Trophoblast cell (in vitro differentiated cells and primary cell): ENCODE measurements at regions not wholly inside any gene's neighbourhood (a gene's known extent, or its start where the extent isn't known, plus 50 kb on each side); places are given as distances from the start of the nearest gene placed in this dataset.

Experiments used
- DNase-seq, 2 donors: peaks; one replicate each; pipeline ENCODE4 v3.0.0-alpha.2; 2016
- H2AFZ ChIP-seq: 2 replicates; pipeline ENCODE4 v1.6.1; 2013; ENCODE audit warnings: low read length, moderate library complexity, mild to moderate bottlenecking; ENCODE audit not compliant: insufficient read depth, poor library complexity
- H2AK5ac ChIP-seq: 2 replicates; pipeline ENCODE4 v1.6.1; 2013; ENCODE audit warnings: mild to moderate bottlenecking, low read length
- H2BK120ac ChIP-seq: 2 replicates; pipeline ENCODE4 v1.6.1; 2013; ENCODE audit warnings: low read length, mild to moderate bottlenecking, moderate library complexity; ENCODE audit not compliant: insufficient read depth, poor library complexity
- H2BK12ac ChIP-seq: 2 replicates; pipeline ENCODE4 v1.6.1; 2013; ENCODE audit warnings: mild to moderate bottlenecking, low read length, moderate library complexity
- H2BK5ac ChIP-seq: 2 replicates; pipeline ENCODE4 v1.6.1; 2013; ENCODE audit warnings: low read length, low read depth, moderate library complexity, mild to moderate bottlenecking; ENCODE audit not compliant: poor library complexity
- H3K14ac ChIP-seq: 2 replicates; pipeline ENCODE4 v1.6.1; 2013; ENCODE audit warnings: mild to moderate bottlenecking, low read length
- H3K18ac ChIP-seq: 2 replicates; pipeline ENCODE4 v1.6.1; 2013; ENCODE audit warnings: mild to moderate bottlenecking, low read length
- H3K23ac ChIP-seq: 2 replicates; pipeline ENCODE4 v1.6.1; 2013; ENCODE audit warnings: low read length
- H3K27ac ChIP-seq: 2 replicates; pipeline ENCODE4 v1.5.1; 2013; ENCODE audit warnings: low read depth, mild to moderate bottlenecking, inconsistent platforms, low read length, moderate library complexity
- H3K27me3 ChIP-seq: 2 replicates; pipeline ENCODE4 v1.6.1; 2013; ENCODE audit warnings: inconsistent platforms, mild to moderate bottlenecking, low read length, moderate library complexity; ENCODE audit not compliant: insufficient read depth
- H3K36me3 ChIP-seq, 2 experiments: 1 replicate in 1 of 2; 2 replicates in 1 of 2; pipeline ENCODE4 v1.6.1; 2013; ENCODE audit warnings: low read length in 2 of 2, mild to moderate bottlenecking in 2 of 2, moderate library complexity in 1 of 2; ENCODE audit not compliant: insufficient read depth in 2 of 2, control insufficient read depth in 1 of 2
- H3K4ac ChIP-seq: 2 replicates; pipeline ENCODE4 v1.6.1; 2013; ENCODE audit warnings: low read depth, mild to moderate bottlenecking, low read length, moderate library complexity
- H3K4me1 ChIP-seq, 2 experiments: 1 replicate in 1 of 2; 2 replicates in 1 of 2; pipeline ENCODE4 v1.6.1; 2013; ENCODE audit warnings: low read length in 2 of 2, mild to moderate bottlenecking in 2 of 2, moderate library complexity in 1 of 2; ENCODE audit not compliant: insufficient read depth in 2 of 2, control insufficient read depth in 1 of 2
- H3K4me2 ChIP-seq: 2 replicates; pipeline ENCODE4 v1.6.1; 2013; ENCODE audit warnings: inconsistent platforms, mild to moderate bottlenecking, low read length, moderate library complexity
- H3K4me3 ChIP-seq: 2 replicates; pipeline ENCODE4 v1.5.1; 2013; ENCODE audit warnings: mild to moderate bottlenecking, low read depth, low read length, inconsistent platforms
- H3K79me1 ChIP-seq: one replicate; pipeline ENCODE4 v1.6.1; 2013; ENCODE audit warnings: low read length
- H3K79me2 ChIP-seq: 2 replicates; pipeline ENCODE4 v1.6.1; 2013; ENCODE audit warnings: low read length, mild to moderate bottlenecking; ENCODE audit not compliant: control insufficient read depth, insufficient read depth, poor library complexity
- H3K9ac ChIP-seq: 2 replicates; pipeline ENCODE4 v1.6.1; 2013; ENCODE audit warnings: mild to moderate bottlenecking, low read length
- H3K9me3 ChIP-seq: 2 replicates; pipeline ENCODE4 v1.6.1; 2013; ENCODE audit warnings: low read depth, mild to moderate bottlenecking, control low read depth, inconsistent platforms, low read length; ENCODE audit not compliant: insufficient read depth
- H4K12ac ChIP-seq: 2 replicates; pipeline ENCODE4 v1.6.1; 2013; ENCODE audit warnings: low read depth, mild to moderate bottlenecking, low read length, moderate library complexity
- H4K8ac ChIP-seq: 2 replicates; pipeline ENCODE4 v1.6.1; 2013; ENCODE audit warnings: low read depth, mild to moderate bottlenecking, low read length, moderate library complexity
- H4K91ac ChIP-seq: one replicate; pipeline ENCODE4 v1.6.1; 2013; ENCODE audit warnings: low read depth, mild to moderate bottlenecking, low read length, moderate library complexity
- WGBS: extraction: QIAGEN DNeasy Blood & Tissue Kit; methylation state at CpG from one replicate; pipeline ENCODE4 v1.1.7; 2013; ENCODE audit warnings: missing lambda C conversion rate; ENCODE audit not compliant: insufficient read length, insufficient coverage; ENCODE audit errors: extremely low coverage; 5-methylcytosine and 5-hydroxymethylcytosine counted together

DNA sequence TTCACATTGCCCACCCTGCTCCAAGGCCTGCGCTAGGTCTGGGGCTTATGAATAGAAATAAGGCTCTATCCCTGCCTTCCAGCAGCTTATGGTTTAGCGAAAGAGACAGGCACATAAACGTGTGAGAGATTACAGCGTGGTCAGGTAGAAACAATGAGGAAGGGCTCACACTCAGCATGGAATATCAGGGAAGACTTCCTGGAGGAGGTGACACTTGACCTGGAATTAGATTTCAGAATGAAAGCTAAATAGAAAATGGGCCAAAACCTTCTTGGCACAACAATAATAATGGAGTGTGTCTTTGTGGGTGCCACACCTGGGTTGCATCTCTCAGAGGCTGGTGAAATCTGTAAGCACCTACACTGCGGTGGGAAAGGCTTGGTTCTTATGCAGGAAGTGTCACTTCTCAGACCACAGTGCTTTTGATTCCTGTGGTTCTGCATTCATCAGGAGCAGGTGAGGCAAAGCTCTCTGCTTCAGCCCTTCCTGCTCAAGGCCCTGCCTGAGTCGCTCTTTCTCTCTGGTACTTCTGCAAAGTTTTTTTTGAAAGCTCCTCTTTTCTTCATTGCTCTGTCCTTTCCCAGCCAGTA is 430.3 kb downstream of the ZNF536 start:
- Histone ChIP-seq H3K79me2 (no peaks in the 10 kb centered on the region), H3K79me1 (no peaks in the 10 kb centered on the region), H3K4me3 (no peak overlapping the region), H3K4ac (no peak overlapping the region), H3K4me1 (no peaks in the 10 kb centered on the region), H4K91ac (no peak overlapping the region), H3K27ac (no peak overlapping the region), H4K12ac (no peak overlapping the region), H3K9ac (no peak overlapping the region), H2AFZ (no peak overlapping the region), H3K18ac (no peak overlapping the region), H3K36me3 (no peaks in the 10 kb centered on the region), H3K27me3 (no peaks in the 10 kb centered on the region), H2BK5ac (no peak overlapping the region), H2BK12ac (no peak overlapping the region), H4K8ac (no peak overlapping the region), H3K14ac (no peak overlapping the region), H2BK120ac (no peak overlapping the region), H3K23ac (no peak overlapping the region), H3K9me3 (peaks cover 4% of the 10 kb centered on the region), H2AK5ac (no peak overlapping the region), H3K4me2 (no peak overlapping the region)
- DNase-seq: no peak
- no CpG with 5 or more reads among the region's 6 CpGs for WGBS

DNA sequence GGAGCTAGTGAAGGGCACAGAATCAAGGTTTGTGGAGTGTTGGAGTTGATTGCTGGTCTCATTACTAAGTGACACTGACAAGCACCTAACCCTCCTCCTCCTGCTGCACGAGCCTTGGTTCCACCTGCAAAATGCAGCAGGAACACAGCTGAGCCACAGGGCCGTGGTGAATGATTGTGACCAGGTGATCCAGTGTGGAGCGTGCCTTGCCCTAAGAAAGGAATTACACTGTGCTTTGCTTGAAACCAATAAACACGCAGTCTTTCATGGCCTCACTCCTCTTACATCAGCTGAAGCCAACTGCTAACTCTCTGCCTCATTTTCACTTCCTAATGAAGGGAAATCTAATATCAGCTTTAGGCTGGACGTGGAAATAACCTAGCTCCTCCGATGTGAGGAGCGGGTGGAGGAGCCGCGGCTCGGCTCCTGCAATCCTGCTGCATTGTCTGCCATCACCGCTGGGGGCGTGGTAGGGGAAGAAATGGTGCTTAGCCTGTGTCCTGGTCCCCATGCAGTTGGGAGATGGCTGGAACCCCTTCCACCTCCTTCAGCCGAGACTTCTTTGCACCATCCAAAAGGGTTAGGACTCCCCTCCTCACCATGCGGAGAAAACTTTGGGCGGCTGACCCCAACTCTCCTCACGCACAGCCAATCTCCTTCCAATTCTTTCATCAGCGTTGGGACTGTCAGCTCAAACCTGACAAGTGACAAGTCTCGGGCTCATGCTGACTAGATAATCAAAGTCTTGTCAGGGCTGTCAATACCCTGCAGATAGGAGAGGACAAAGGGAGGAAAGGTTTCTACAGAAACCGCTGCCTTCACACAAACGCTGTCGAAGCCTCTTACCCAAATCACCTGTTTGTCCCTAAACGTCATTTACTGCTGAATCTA is 427.9 kb downstream of the ZNF536 start:
- WGBS: no CpG with 5 or more reads among the region's 22 CpGs
- no peak overlapping the region for H3K18ac ChIP-seq

DNA sequence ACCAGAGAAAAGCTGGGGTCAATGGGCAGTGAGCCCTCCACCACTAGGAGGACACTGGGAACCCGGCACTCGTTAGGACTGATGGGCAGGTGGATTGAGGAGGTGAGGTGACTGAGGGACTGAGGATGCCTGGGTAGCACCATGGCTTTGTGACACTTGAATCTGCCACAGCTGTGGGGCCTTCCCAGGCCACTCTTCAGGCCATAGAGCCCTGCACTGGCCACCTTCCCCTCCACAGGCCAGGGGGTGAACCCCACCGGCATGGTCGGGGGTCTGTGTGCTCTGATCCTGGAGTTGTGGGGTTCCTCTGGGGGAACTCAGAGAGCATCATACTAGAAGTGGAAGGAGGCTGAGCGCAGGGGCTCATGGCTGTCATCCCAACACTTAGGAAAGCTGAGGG is 423.5 kb downstream of the ZNF536 start:
- no peak overlapping the region for H4K12ac ChIP-seq
- H2BK12ac ChIP-seq: no peak overlapping the region
- H3K4ac ChIP-seq: no peak overlapping the region
- H3K4me2 ChIP-seq: no peak overlapping the region
- no peaks in the 10 kb centered on the region for H3K79me2 ChIP-seq
- no peaks in the 10 kb centered on the region for H3K36me3 ChIP-seq
- no peaks in the 10 kb centered on the region for H3K4me1 ChIP-seq
- WGBS: no CpG with 5 or more reads among the region's 5 CpGs
- no peak overlapping the region for H3K4me3 ChIP-seq
- H3K9me3 ChIP-seq: peaks cover 2% of the 10 kb centered on the region
- no peaks in the 10 kb centered on the region for H3K79me1 ChIP-seq
- no peaks in the 10 kb centered on the region for H3K27me3 ChIP-seq
- H3K23ac ChIP-seq: no peak overlapping the region
- no peak overlapping the region for H2BK5ac ChIP-seq
- DNase-seq: no peak
- no peak overlapping the region for H2BK120ac ChIP-seq
- no peak overlapping the region for H3K27ac ChIP-seq
- H4K8ac ChIP-seq: no peak overlapping the region
- no peak overlapping the region for H2AFZ ChIP-seq
- no peak overlapping the region for H2AK5ac ChIP-seq
- H3K9ac ChIP-seq: no peak overlapping the region
- no peak overlapping the region for H4K91ac ChIP-seq
- H3K18ac ChIP-seq: no peak overlapping the region
- no peak overlapping the region for H3K14ac ChIP-seq

More for the DNA sequence above, 427.9 kb downstream of the ZNF536 start:
- Histone ChIP-seq H2BK12ac (no peak overlapping the region), H3K9ac (no peak overlapping the region), H2BK5ac (no peak overlapping the region), H4K12ac (no peak overlapping the region), H3K14ac (no peak overlapping the region), H3K4me2 (no peak overlapping the region), H4K91ac (no peak overlapping the region), H2AFZ (no peak overlapping the region), H4K8ac (no peak overlapping the region), H3K9me3 (peaks cover 2% of the 10 kb centered on the region), H3K36me3 (no peaks in the 10 kb centered on the region), H3K79me2 (no peaks in the 10 kb centered on the region), H3K27me3 (no peaks in the 10 kb centered on the region), H2BK120ac (no peak overlapping the region), H3K27ac (no peak overlapping the region), H3K79me1 (no peaks in the 10 kb centered on the region), H3K4me3 (no peak overlapping the region), H2AK5ac (no peak overlapping the region), H3K4me1 (no peaks in the 10 kb centered on the region), H3K4ac (no peak overlapping the region), H3K23ac (no peak overlapping the region)
- peak in 1 of 2 donors; percentile 20 for DNase-seq

DNA sequence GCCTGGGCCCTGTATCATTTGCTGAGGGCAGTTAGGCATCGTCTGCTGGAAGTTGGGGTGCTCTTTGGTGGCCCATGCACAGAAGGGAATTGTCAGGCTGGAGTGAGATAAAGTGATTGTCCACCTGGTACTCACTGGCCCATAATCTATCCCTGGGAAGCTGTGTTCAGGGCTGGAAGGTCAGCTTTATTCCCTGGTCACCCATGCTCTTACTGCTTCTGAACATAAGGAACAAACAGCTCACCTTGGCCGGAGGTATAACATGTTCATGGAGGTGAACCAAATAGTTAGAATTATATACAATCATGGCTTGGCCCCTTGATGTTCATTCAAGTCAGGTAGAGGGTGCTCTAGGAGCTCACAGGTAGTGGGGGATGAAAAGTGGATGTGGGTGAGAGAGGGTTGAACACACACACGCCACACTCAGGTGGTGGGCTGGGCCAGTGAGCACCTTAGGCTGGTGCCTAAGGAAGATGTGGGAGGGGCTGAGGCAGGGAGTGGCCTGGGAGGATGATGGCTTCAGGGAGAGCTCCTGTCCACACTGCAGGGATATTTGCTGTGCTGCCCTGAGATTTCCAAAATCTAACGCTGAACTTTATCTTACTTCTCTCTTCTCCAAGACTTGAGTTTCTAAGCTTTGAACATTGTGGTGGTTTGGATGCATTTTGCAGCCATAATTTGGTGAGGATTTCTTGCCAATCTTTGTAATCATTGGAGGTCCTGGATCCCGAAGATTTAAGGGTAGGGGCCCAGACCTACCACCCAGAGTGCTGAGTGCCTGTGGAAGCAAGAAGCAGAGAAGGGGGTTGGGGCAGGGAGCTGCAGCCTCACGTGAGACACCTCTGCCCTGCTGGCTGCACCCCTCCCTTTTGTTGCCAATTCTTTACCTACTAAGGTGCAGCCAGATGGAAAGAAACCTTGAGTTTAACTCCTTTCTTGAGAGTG is 420.6 kb downstream of the ZNF536 start:
- Histone ChIP-seq H2BK5ac (no peak overlapping the region), H3K79me2 (no peaks in the 10 kb centered on the region), H2AFZ (no peak overlapping the region), H4K12ac (no peak overlapping the region), H4K8ac (no peak overlapping the region), H3K23ac (no peak overlapping the region), H3K4me2 (no peak overlapping the region), H4K91ac (no peak overlapping the region), H3K27ac (no peak overlapping the region), H2BK12ac (no peak overlapping the region), H3K9me3 (no peaks in the 10 kb centered on the region), H2AK5ac (no peak overlapping the region), H3K14ac (no peak overlapping the region), H3K36me3 (no peaks in the 10 kb centered on the region), H3K79me1 (no peaks in the 10 kb centered on the region), H3K4me1 (no peaks in the 10 kb centered on the region), H3K18ac (no peak overlapping the region), H3K4ac (no peak overlapping the region), H3K4me3 (no peak overlapping the region), H3K9ac (no peak overlapping the region), H3K27me3 (no peaks in the 10 kb centered on the region), H2BK120ac (no peak overlapping the region)
- no peak for DNase-seq
- no CpG with 5 or more reads among the region's 6 CpGs for WGBS
